Sigmoid colon (tissue), 6 donors: ENCODE measurements at regions not wholly inside any gene's neighbourhood (a gene's known extent, or its start where the extent isn't known, plus 50 kb on each side); places are given as distances from the start of the nearest gene placed in this dataset.

Source experiments
- DNase-seq: peaks from one replicate; pipeline ENCODE4 v3.0.0-alpha.2; 2019
- H3K27ac ChIP-seq, 4 donors: fragments of 200-600 bp; sonication (generic); one replicate each; pipeline ENCODE4 v1.5.1; 2016 to 2019; ENCODE audit warnings: mild to moderate bottlenecking in 1 of 4
- H3K27me3 ChIP-seq, 3 donors: fragments of 200-600 bp; sonication (generic); one replicate each; pipeline ENCODE4 v1.5.1; 2019; ENCODE audit warnings: mild to moderate bottlenecking in 1 of 3
- H3K36me3 ChIP-seq, 4 donors: fragments of 200-600 bp; sonication (generic); one replicate each; pipeline ENCODE4 v1.5.1; 2016 to 2019
- H3K4me1 ChIP-seq, 4 donors: fragments of 200-600 bp; sonication (generic); one replicate each; pipeline ENCODE4 v1.5.1; 2017 to 2019
- H3K4me3 ChIP-seq, 4 donors: fragments of 200-600 bp; sonication (generic); one replicate each; pipeline ENCODE4 v1.5.1; 2017 to 2019; ENCODE audit warnings: mild to moderate bottlenecking in 2 of 4, moderate library complexity in 1 of 4
- H3K9me3 ChIP-seq, 4 donors: fragments of 200-600 bp in 3 of 4; sonication (generic) in 3 of 4; one replicate each; pipeline versions ENCODE4 v1.5.1 to v1.6.1; 2013 to 2019
- CTCF ChIP-seq, 4 experiments: fragments of 450-650 bp in 3 of 4; fragments of 200-600 bp in 1 of 4; IDR thresholded peaks; one replicate each; pipeline ENCODE4 v1.5.1; 2016 to 2019; ENCODE audit warnings: antibody characterized with exemption in 4 of 4, mild to moderate bottlenecking in 3 of 4, moderate library complexity in 2 of 4
- EP300 ChIP-seq, 4 donors: sonication (generic); formaldehyde crosslinking; IDR thresholded peaks; one replicate each; pipeline ENCODE4 v1.6.1; 2017; ENCODE audit warnings: antibody characterized with exemption in 4 of 4
- POLR2A ChIP-seq, 2 donors: fragments of 450-650 bp; IDR thresholded peaks; one replicate each; pipeline ENCODE4 v1.6.1; 2016; ENCODE audit warnings: antibody characterized with exemption in 2 of 2, mild to moderate bottlenecking in 2 of 2, moderate library complexity in 2 of 2
- POLR2AphosphoS5 ChIP-seq, 4 donors: sonication (generic); formaldehyde crosslinking; IDR thresholded peaks; one replicate each; pipeline ENCODE4 v1.6.1; 2017; ENCODE audit warnings: antibody characterized with exemption in 4 of 4
- WGBS, 2 donors: extraction: QIAGEN DNeasy Blood & Tissue Kit; methylation state at CpG; one replicate each; pipeline ENCODE4 v1.1.7; 2013; 5-methylcytosine and 5-hydroxymethylcytosine counted together
- intact Hi-C: fragments of 100-400 bp; cut with DNase I; formaldehyde crosslinking; loops from one replicate; pipeline ENCODE4 v1.15.1; 2023
- donor health status: healthy with polysubstance abuse.
- donor health status: healthy.

GRCh38 chr2:176447616-176448015, 178.4 kb downstream of the MTX2 start:
- DNase-seq: no peak
- 96 to 100% methylated on average over 1 of the region's 1 CpG for WGBS, 2 donors
- TF ChIP-seq CTCF (IDR thresholded peaks at IDR 0.05) (no peak), POLR2A (IDR thresholded peaks at IDR 0.05) (no peak), POLR2AphosphoS5 (IDR thresholded peaks at IDR 0.05) (no peak), EP300 (IDR thresholded peaks at IDR 0.05) (no peak)
- Histone ChIP-seq H3K27me3 (no peaks in the 10 kb centered on the region), H3K27ac (no peak overlapping the region), H3K4me1 (no peaks in the 10 kb centered on the region), H3K4me3 (no peak overlapping the region), H3K36me3 (no peaks in the 10 kb centered on the region), H3K9me3 (no peaks in the 10 kb centered on the region)
- intact Hi-C loops: no loop called here

- no peak for TF ChIP-seq POLR2AphosphoS5 (IDR thresholded peaks at IDR 0.05)
- intact Hi-C loops: no loop called here
- no peak overlapping the region for H3K4me3 ChIP-seq
- H3K27me3 ChIP-seq: no peaks in the 10 kb centered on the region
- peaks cover 0 to 5% (median 0%) of the 10 kb centered on the region in 4 donors for H3K4me1 ChIP-seq
- no peaks in the 10 kb centered on the region for H3K36me3 ChIP-seq
- H3K9me3 ChIP-seq: no peaks in the 10 kb centered on the region
- no peak overlapping the region for H3K27ac ChIP-seq
- no peak for DNase-seq
- WGBS, 2 donors: 87 to 88% methylated on average over 3 of the region's 3 CpGs
Measured at GRCh38 chr2:176449852-176450251, 180.6 kb downstream of the MTX2 start.

- TF ChIP-seq POLR2AphosphoS5 (IDR thresholded peaks at IDR 0.05): no peak
- TF ChIP-seq POLR2A (IDR thresholded peaks at IDR 0.05): no peak
- TF ChIP-seq EP300 (IDR thresholded peaks at IDR 0.05): no peak
- H3K9me3 ChIP-seq: no peaks in the 10 kb centered on the region
- DNase-seq: no peak
- no peaks in the 10 kb centered on the region for H3K36me3 ChIP-seq
- H3K27me3 ChIP-seq: no peaks in the 10 kb centered on the region
- no peak overlapping the region for H3K27ac ChIP-seq
- 43 to 82% methylated on average over 2 of the region's 2 CpGs for WGBS, 2 donors
- intact Hi-C loops: loop anchor here (2.0 kb wide), 2 partner anchors 101 to 185 kb away; no protein-coding TSS in a partner anchor
- H3K4me3 ChIP-seq: no peak overlapping the region
- peaks cover 0 to 12% (median 0%) of the 10 kb centered on the region in 4 donors for H3K4me1 ChIP-seq
Measured at GRCh38 chr2:176453784-176454183, 184.5 kb downstream of the MTX2 start.

GRCh38 chr2:176454893-176455815, 185.9 kb downstream of the MTX2 start:
- Histone ChIP-seq H3K9me3 (no peaks in the 10 kb centered on the region), H3K4me3 (no peak overlapping the region), H3K27ac (peak overlapping the region; percentile 36 to 59 (median 53)), H3K27me3 (no peaks in the 10 kb centered on the region), H3K36me3 (no peaks in the 10 kb centered on the region), H3K4me1 (peaks cover 0 to 12% (median 0%) of the 10 kb centered on the region in 4 donors)
- peak; percentile 92 for DNase-seq
- WGBS, 2 donors: 23 to 25% methylated on average over 11 of the region's 11 CpGs
- intact Hi-C loops: loop anchor here (1.0 to 5.0 kb wide), 5 partner anchors 42 to 692 kb away; no protein-coding TSS in a partner anchor
- TF ChIP-seq CTCF (IDR thresholded peaks at IDR 0.05) (peak; percentile 48 to 93 (median 82)), POLR2AphosphoS5 (IDR thresholded peaks at IDR 0.05) (peak in 3 of 4 donors; percentile 9 to 48 (median 14)), EP300 (IDR thresholded peaks at IDR 0.05) (no peak), POLR2A (IDR thresholded peaks at IDR 0.05) (no peak)

GRCh38 chr2:176455816-176456291, 186.6 kb downstream of the MTX2 start:
- DNase-seq: peak; percentile 91
- 52 to 59% methylated on average over 3 of the region's 3 CpGs for WGBS, 2 donors
- Histone ChIP-seq H3K27me3 (no peaks in the 10 kb centered on the region), H3K4me3 (no peak overlapping the region), H3K36me3 (no peaks in the 10 kb centered on the region), H3K4me1 (peaks cover 0 to 12% (median 0%) of the 10 kb centered on the region in 4 donors), H3K27ac (peak overlapping the region; percentile 36 to 59 (median 53)), H3K9me3 (no peaks in the 10 kb centered on the region)
- intact Hi-C loops: loop anchor here (1.0 to 5.0 kb wide), 5 partner anchors 41 to 691 kb away; no protein-coding TSS in a partner anchor
- TF ChIP-seq CTCF (IDR thresholded peaks at IDR 0.05) (no peak), POLR2AphosphoS5 (IDR thresholded peaks at IDR 0.05) (peak; percentile 34 to 71 (median 61))
